ENCODE measurements at regions not wholly inside any gene's neighbourhood (a gene's known extent, or its start where the extent isn't known, plus 50 kb on each side); places are given as distances from the start of the nearest gene placed in this dataset.

DNA sequence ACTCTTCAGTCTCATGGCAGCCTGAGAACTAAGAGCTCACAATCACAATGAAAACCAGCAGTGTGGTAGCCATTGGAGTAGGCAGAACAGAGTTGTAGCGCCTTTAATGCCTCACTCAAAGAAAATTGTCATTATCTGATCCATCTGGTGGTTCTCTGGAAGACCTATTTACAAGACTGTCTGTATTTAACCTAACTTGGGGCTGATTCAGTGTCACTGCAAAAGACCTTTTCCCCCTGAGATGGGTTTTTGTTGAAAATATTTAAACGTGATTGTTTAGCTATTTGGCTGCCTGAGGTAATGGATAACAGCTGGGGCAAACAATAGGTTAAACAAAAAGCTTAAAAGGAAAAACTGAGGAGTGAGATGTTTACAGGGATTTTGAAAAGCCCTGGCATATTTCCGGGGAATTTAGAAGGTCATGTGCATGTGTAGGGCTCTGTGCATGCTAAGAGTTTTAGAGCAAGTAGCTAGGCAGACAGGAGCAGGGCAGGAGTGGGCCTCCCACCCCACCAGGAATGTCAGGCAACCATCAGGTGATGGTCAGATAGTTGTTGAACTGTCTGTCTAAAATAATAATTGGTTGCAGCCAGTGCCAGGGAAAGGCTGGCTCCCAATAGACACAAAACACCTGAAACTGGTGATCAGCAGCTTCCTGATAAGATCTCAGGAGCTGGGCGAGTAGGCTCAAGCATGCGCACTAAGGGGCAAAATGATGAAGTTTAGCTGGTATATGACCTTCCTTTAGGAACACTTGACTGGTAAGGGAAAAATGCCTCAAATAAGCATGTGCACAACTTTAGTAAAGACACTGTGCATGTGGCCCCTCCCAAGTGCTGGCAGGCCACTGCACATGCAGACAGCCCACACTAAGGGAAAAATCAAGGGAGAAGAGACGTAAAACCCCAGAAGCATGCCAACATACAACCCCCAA lies 70.8 kb upstream of the AKIRIN2 start (continued):
- TF ChIP-seq, protein P1, sequence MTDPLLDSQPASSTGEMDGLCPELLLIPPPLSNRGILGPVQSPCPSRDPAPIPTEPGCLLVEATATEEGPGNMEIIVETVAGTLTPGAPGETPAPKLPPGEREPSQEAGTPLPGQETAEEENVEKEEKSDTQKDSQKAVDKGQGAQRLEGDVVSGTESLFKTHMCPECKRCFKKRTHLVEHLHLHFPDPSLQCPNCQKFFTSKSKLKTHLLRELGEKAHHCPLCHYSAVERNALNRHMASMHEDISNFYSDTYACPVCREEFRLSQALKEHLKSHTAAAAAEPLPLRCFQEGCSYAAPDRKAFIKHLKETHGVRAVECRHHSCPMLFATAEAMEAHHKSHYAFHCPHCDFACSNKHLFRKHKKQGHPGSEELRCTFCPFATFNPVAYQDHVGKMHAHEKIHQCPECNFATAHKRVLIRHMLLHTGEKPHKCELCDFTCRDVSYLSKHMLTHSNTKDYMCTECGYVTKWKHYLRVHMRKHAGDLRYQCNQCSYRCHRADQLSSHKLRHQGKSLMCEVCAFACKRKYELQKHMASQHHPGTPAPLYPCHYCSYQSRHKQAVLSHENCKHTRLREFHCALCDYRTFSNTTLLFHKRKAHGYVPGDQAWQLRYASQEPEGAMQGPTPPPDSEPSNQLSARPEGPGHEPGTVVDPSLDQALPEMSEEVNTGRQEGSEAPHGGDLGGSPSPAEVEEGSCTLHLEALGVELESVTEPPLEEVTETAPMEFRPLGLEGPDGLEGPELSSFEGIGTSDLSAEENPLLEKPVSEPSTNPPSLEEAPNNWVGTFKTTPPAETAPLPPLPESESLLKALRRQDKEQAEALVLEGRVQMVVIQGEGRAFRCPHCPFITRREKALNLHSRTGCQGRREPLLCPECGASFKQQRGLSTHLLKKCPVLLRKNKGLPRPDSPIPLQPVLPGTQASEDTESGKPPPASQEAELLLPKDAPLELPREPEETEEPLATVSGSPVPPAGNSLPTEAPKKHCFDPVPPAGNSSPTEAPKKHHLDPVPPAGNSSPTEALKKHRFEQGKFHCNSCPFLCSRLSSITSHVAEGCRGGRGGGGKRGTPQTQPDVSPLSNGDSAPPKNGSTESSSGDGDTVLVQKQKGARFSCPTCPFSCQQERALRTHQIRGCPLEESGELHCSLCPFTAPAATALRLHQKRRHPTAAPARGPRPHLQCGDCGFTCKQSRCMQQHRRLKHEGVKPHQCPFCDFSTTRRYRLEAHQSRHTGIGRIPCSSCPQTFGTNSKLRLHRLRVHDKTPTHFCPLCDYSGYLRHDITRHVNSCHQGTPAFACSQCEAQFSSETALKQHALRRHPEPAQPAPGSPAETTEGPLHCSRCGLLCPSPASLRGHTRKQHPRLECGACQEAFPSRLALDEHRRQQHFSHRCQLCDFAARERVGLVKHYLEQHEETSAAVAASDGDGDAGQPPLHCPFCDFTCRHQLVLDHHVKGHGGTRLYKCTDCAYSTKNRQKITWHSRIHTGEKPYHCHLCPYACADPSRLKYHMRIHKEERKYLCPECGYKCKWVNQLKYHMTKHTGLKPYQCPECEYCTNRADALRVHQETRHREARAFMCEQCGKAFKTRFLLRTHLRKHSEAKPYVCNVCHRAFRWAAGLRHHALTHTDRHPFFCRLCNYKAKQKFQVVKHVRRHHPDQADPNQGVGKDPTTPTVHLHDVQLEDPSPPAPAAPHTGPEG (CRISPR knock-in tag; IDR thresholded peaks at IDR 0.05) = no peak
- TF ChIP-seq ZKSCAN1 (IDR thresholded peaks at IDR 0.05; ENCODE audit: low read length) (no peak), XBP1 (CRISPR knock-in tag; IDR thresholded peaks at IDR 0.05) (no peak), ELF3 (CRISPR knock-in tag; IDR thresholded peaks at IDR 0.05) (peak; percentile 62; the same call in 1 of the 2 replicates), ZNF460 (CRISPR knock-in tag; IDR thresholded peaks at IDR 0.05; ENCODE audit: borderline replicate concordance) (no peak), ZNF530 (CRISPR knock-in tag; IDR thresholded peaks at IDR 0.05; ENCODE audit: low read depth) (no peak), SMAD1 (CRISPR knock-in tag; IDR thresholded peaks at IDR 0.05; ENCODE audit: borderline replicate concordance, low read depth) (0 out of 2 replicates have a peak, but pooled peaks have one; percentile 49), NCOA1 (CRISPR knock-in tag; IDR thresholded peaks at IDR 0.05) (no peak), TSC22D2 (CRISPR knock-in tag; IDR thresholded peaks at IDR 0.05; ENCODE audit: borderline replicate concordance) (no peak), KLF12 (CRISPR knock-in tag; IDR thresholded peaks at IDR 0.05; ENCODE audit: borderline replicate concordance) (no peak)
- TF ChIP-seq, protein P2, sequence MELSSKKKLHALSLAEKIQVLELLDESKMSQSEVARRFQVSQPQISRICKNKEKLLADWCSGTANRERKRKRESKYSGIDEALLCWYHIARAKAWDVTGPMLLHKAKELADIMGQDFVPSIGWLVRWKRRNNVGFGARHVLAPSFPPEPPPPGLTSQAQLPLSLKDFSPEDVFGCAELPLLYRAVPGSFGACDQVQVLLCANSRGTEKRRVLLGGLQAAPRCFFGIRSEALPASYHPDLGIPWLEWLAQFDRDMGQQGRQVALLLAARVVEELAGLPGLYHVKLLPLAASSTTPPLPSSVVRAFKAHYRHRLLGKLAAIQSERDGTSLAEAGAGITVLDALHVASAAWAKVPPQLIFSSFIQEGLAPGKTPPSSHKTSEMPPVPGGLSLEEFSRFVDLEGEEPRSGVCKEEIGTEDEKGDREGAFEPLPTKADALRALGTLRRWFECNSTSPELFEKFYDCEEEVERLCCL (CRISPR knock-in tag; IDR thresholded peaks at IDR 0.05; ENCODE audit: borderline replicate concordance) = no peak
- TF ChIP-seq, protein P3, sequence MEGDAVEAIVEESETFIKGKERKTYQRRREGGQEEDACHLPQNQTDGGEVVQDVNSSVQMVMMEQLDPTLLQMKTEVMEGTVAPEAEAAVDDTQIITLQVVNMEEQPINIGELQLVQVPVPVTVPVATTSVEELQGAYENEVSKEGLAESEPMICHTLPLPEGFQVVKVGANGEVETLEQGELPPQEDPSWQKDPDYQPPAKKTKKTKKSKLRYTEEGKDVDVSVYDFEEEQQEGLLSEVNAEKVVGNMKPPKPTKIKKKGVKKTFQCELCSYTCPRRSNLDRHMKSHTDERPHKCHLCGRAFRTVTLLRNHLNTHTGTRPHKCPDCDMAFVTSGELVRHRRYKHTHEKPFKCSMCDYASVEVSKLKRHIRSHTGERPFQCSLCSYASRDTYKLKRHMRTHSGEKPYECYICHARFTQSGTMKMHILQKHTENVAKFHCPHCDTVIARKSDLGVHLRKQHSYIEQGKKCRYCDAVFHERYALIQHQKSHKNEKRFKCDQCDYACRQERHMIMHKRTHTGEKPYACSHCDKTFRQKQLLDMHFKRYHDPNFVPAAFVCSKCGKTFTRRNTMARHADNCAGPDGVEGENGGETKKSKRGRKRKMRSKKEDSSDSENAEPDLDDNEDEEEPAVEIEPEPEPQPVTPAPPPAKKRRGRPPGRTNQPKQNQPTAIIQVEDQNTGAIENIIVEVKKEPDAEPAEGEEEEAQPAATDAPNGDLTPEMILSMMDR (CRISPR knock-in tag; IDR thresholded peaks at IDR 0.05) = no peak
- TF ChIP-seq, protein P4, sequence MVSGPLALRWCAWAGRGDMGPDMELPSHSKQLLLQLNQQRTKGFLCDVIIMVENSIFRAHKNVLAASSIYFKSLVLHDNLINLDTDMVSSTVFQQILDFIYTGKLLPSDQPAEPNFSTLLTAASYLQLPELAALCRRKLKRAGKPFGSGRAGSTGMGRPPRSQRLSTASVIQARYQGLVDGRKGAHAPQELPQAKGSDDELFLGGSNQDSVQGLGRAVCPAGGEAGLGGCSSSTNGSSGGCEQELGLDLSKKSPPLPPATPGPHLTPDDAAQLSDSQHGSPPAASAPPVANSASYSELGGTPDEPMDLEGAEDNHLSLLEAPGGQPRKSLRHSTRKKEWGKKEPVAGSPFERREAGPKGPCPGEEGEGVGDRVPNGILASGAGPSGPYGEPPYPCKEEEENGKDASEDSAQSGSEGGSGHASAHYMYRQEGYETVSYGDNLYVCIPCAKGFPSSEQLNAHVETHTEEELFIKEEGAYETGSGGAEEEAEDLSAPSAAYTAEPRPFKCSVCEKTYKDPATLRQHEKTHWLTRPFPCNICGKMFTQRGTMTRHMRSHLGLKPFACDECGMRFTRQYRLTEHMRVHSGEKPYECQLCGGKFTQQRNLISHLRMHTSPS (CRISPR knock-in tag; IDR thresholded peaks at IDR 0.05; ENCODE audit: low read depth) = peak; percentile 73
- TF ChIP-seq, protein P5, sequence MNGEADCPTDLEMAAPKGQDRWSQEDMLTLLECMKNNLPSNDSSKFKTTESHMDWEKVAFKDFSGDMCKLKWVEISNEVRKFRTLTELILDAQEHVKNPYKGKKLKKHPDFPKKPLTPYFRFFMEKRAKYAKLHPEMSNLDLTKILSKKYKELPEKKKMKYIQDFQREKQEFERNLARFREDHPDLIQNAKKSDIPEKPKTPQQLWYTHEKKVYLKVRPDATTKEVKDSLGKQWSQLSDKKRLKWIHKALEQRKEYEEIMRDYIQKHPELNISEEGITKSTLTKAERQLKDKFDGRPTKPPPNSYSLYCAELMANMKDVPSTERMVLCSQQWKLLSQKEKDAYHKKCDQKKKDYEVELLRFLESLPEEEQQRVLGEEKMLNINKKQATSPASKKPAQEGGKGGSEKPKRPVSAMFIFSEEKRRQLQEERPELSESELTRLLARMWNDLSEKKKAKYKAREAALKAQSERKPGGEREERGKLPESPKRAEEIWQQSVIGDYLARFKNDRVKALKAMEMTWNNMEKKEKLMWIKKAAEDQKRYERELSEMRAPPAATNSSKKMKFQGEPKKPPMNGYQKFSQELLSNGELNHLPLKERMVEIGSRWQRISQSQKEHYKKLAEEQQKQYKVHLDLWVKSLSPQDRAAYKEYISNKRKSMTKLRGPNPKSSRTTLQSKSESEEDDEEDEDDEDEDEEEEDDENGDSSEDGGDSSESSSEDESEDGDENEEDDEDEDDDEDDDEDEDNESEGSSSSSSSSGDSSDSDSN (CRISPR knock-in tag; IDR thresholded peaks at IDR 0.05) = 0 out of 2 replicates have a peak, but pooled peaks have one; percentile 54
